ENCODE measurements at regions not wholly inside any gene's neighbourhood (a gene's known extent, or its start where the extent isn't known, plus 50 kb on each side); places are given as distances from the start of the nearest gene placed in this dataset.
A peak's percentile ranks its signal among the peaks of the same experiment; 100 is the strongest.

DNA sequence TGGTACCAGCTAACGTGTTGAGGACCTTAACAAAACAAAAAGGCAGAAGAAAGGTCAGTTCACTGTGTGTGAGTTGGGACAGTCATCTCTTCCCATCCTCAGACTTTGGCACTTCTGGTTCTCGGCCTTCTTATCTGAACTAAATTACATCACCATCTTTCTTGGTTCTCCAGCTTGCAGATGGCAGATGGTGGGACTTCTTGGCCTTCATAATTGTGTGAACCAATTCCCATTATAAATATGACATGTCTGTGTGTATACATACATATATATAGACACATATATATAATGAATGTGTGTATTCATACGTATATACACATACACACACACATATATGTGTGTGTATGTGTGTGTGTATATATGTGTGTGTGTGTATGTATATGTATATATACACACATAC, 301.2 kb upstream of the TRIB2 start:
- no peaks in the 10 kb centered on the region for H3K27me3 ChIP-seq
- H3K9me3 ChIP-seq: peaks cover 9% of the 10 kb centered on the region; the same call in 1 of the 2 replicates
- DNase-seq: no peak
- no peaks in the 10 kb centered on the region for H3K36me3 ChIP-seq
- H3K4me3 ChIP-seq: no peak overlapping the region

- Histone ChIP-seq H3K9me3 (peaks cover 7% of the 10 kb centered on the region; the same call in 1 of the 2 replicates), H3K36me3 (no peaks in the 10 kb centered on the region), H3K27me3 (no peaks in the 10 kb centered on the region), H3K4me3 (no peak overlapping the region)
- DNase-seq: peak; percentile 68
Measured at GRCh38 chr2:12416600-12416999, 300.1 kb upstream of the TRIB2 start.

DNA sequence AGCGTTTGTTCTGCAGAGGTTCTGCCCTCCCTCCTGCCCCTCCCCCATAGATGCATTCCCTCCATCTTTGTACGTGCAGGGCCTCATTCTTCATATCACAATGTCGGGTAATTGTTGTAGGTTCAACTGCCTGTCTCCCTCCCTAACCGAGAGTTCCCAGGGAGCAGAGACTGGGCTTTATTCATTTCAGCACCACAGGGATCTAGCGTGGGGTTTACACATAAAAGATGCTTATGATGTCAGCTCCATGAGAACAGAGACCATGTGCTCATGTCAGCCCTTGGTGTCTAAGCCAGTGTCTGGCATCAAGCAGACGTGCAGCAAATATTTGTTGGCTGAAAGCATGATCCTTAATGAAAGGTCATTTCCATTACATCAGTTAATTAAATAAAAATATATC, 298.9 kb upstream of the TRIB2 start:
- no peak overlapping the region for H3K4me3 ChIP-seq
- no peaks in the 10 kb centered on the region for H3K27me3 ChIP-seq
- H3K9me3 ChIP-seq: 0 out of 2 replicates have a peak, but pooled peaks cover 2% of the 10 kb centered on the region
- no peaks in the 10 kb centered on the region for H3K36me3 ChIP-seq
- DNase-seq: no peak

- Histone ChIP-seq H3K4me3 (no peak overlapping the region), H3K27me3 (no peaks in the 10 kb centered on the region), H3K36me3 (no peaks in the 10 kb centered on the region), H3K9me3 (0 out of 2 replicates have a peak, but pooled peaks cover 2% of the 10 kb centered on the region)
- no peak for DNase-seq
Measured at GRCh38 chr2:12419803-12420202, 296.9 kb upstream of the TRIB2 start.

DNA sequence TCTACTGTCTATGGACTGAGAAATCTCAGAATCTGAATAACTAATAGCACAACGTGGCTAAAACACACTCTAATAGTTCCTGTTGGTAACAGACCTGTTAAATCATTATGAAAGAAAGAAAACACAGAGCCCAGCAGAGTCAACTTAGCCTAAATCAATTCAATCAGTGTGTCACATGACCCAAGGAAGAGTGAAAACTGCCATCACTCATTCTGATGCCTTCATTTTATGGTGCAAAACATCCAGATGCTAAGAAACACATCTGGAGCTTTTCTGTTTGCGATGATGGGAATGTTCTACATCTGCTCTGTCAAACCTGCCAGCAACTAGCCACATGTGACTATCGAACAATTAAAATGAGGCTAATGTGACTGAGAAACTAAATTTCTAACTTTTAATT, 295.7 kb upstream of the TRIB2 start:
- Histone ChIP-seq H3K4me3 (no peak overlapping the region), H3K36me3 (no peaks in the 10 kb centered on the region), H3K27me3 (no peaks in the 10 kb centered on the region), H3K9me3 (no peaks in the 10 kb centered on the region)
- DNase-seq: no peak

GRCh38 chr2:12424219-12424618, 292.5 kb upstream of the TRIB2 start:
- H3K9me3 ChIP-seq: no peaks in the 10 kb centered on the region
- no peaks in the 10 kb centered on the region for H3K36me3 ChIP-seq
- no peak overlapping the region for H3K4me3 ChIP-seq
- DNase-seq: peak; percentile 71
- H3K27me3 ChIP-seq: no peaks in the 10 kb centered on the region

DNA sequence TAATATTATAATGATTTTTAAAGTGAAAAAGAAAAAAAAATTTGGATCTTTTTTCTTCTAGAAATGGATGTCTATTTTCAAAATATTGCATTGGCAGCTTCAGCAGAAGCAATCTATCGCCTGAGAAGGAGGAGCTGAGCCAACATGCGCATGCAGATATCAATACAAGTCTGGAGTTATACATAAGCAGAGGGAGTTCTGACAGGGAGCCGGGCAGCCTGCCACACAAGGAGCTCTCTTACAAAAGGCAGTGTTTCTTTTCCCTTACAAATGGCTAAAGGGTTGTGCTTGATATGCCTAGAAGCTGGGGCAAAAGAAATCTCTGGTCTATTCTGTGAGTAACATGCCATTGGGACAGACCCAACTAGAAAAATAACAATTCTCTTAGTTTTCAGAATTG, 291.9 kb upstream of the TRIB2 start:
- H3K27me3 ChIP-seq: no peaks in the 10 kb centered on the region
- no peaks in the 10 kb centered on the region for H3K9me3 ChIP-seq
- peak; percentile 57 for DNase-seq
- H3K36me3 ChIP-seq: no peaks in the 10 kb centered on the region
- no peak overlapping the region for H3K4me3 ChIP-seq

DNA sequence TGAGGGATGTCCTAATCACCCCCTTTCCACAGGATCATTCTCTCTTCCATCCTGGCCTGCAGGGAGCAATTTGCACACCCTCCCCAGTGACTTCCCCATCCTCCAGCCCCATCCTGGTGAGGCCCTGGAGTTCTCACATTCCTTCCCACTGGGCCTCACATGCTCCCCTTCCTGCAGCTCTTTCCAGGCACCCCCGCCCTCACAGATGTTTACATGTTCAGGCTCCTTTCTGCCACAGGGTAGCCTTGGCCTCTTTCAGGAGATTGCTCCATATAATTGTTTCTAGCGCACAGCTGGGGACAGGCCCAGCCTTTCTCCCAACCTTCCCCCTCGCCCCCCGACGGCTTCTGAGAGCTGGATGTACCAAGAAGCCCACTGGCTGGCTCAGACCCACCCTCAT, 288.4 kb upstream of the TRIB2 start:
- Histone ChIP-seq H3K9me3 (no peaks in the 10 kb centered on the region), H3K4me3 (no peak overlapping the region), H3K27me3 (no peaks in the 10 kb centered on the region), H3K36me3 (no peaks in the 10 kb centered on the region)
- DNase-seq: peak; percentile 29

DNA sequence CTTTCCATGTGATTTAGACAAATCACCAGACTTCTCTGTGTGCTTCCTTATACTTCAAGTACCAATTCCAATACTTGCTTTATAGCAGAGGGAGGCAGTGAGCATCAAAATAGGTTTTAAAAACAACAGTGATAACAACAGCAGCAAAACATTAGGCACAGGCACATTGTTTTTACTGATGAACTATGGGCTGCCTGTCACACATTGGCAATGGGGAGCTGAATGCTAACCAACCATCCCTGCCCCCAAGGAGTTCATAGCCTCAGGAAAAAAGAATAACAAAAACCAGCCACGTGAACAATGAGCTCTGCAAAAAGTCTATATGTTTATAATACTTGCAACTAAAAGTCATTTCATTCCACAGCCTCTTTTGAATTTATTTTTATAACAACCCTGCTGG, 287.9 kb upstream of the TRIB2 start:
- no peaks in the 10 kb centered on the region for H3K9me3 ChIP-seq
- H3K4me3 ChIP-seq: no peak overlapping the region
- peak; percentile 74 for DNase-seq
- no peaks in the 10 kb centered on the region for H3K36me3 ChIP-seq
- H3K27me3 ChIP-seq: no peaks in the 10 kb centered on the region

DNA sequence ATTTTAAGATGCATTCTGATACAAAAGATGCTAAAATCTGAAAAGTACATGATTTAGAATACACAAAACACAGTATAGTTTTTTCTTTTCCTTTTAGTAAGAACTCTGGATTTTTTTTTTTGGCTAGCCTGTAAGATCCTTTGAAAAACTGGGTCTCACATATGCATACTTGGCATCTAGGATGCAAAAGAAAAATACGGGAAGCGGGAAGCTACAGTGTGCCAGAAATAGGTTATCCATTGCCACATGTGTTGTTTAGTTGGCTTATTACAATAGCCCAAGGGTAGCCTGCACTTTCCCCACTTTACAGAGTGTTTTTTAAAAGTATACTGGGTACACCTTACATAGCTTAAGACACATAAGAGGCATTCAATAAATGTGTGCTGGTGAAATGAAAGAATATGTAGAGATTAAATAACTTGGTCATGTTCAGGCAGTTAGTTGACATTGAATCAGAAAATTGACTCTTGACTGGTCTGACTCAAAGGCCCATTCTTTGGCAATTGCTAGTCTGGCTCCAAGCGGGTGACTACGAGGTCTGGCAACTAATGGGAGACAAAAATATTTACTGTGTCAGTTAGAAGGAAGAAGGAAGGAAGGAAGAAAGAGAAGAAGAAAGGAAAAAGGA, 286.8 kb upstream of the TRIB2 start:
- Histone ChIP-seq H3K36me3 (no peaks in the 10 kb centered on the region), H3K27me3 (no peaks in the 10 kb centered on the region)
- DNase-seq: peak; percentile 94

GRCh38 chr2:12430407-12431133, 286.2 kb upstream of the TRIB2 start:
- no peak for DNase-seq
- no peaks in the 10 kb centered on the region for H3K27me3 ChIP-seq

More for the DNA sequence above, 286.8 kb upstream of the TRIB2 start:
- Histone ChIP-seq H3K9me3 (no peaks in the 10 kb centered on the region), H3K4me3 (no peak overlapping the region)

DNA sequence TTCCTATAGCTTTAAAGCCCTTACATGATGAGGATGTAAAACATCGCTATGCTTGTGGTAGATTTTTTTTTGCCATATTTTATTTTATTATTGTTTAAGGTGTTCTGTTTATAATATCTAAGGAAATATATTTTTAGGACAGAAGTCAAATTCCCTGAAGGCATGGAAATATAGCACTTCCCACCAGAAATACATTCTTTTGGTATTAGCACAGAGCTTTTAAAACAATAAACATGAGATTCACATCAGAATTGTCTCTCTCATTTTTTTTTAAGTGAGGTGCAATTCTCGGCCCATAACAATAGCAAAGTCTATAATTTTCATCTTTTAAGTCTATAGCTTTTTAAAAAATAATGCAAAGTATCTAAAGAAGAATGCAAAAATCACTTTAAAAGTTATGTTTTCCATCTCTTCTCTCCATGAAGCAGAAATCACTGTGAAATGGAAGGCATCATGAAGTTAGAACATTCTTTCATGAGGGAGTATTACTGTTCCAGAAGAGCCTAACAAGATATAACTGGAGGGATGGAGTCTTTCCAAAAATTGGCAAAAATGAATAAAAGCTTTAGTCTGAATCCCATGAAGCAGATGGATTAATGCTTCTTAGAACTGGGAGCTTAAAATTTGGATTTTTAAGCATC, 283.6 kb upstream of the TRIB2 start:
- Histone ChIP-seq H3K4me3 (no peak overlapping the region), H3K36me3 (no peaks in the 10 kb centered on the region), H3K9me3 (no peaks in the 10 kb centered on the region), H3K27me3 (no peaks in the 10 kb centered on the region)
- no peak for DNase-seq

More at GRCh38 chr2:12430407-12431133, 286.2 kb upstream of the TRIB2 start:
- Histone ChIP-seq H3K9me3 (no peaks in the 10 kb centered on the region), H3K36me3 (no peaks in the 10 kb centered on the region), H3K4me3 (no peak overlapping the region)

- no peak for DNase-seq
- Histone ChIP-seq H3K4me3 (no peak overlapping the region), H3K27me3 (no peaks in the 10 kb centered on the region), H3K9me3 (no peaks in the 10 kb centered on the region), H3K36me3 (no peaks in the 10 kb centered on the region)
Measured at GRCh38 chr2:12433626-12433990, 283.1 kb upstream of the TRIB2 start.

- DNase-seq: no peak
- Histone ChIP-seq H3K9me3 (no peaks in the 10 kb centered on the region), H3K27me3 (no peaks in the 10 kb centered on the region), H3K4me3 (no peak overlapping the region), H3K36me3 (no peaks in the 10 kb centered on the region)
Measured at GRCh38 chr2:12434630-12435098, 282.1 kb upstream of the TRIB2 start.

GRCh38 chr2:12435430-12436222, 281.1 kb upstream of the TRIB2 start:
- Histone ChIP-seq H3K9me3 (no peaks in the 10 kb centered on the region), H3K27me3 (no peaks in the 10 kb centered on the region), H3K4me3 (no peak overlapping the region), H3K36me3 (no peaks in the 10 kb centered on the region)
- no peak for DNase-seq

GRCh38 chr2:12436483-12436882, 280.3 kb upstream of the TRIB2 start:
- H3K9me3 ChIP-seq: no peaks in the 10 kb centered on the region
- no peak for DNase-seq
- H3K27me3 ChIP-seq: no peaks in the 10 kb centered on the region
- H3K36me3 ChIP-seq: no peaks in the 10 kb centered on the region
- no peak overlapping the region for H3K4me3 ChIP-seq

All from MG63 (cell line).